ENCODE measurements at regions not wholly inside any gene's neighbourhood (a gene's known extent, or its start where the extent isn't known, plus 50 kb on each side); places are given as distances from the start of the nearest gene placed in this dataset.

GRCh38 chr5:169417676-169418075, 116.7 kb upstream of the SLIT3 start:
- ATAC-seq: no peak
- TF ChIP-seq, protein P1, sequence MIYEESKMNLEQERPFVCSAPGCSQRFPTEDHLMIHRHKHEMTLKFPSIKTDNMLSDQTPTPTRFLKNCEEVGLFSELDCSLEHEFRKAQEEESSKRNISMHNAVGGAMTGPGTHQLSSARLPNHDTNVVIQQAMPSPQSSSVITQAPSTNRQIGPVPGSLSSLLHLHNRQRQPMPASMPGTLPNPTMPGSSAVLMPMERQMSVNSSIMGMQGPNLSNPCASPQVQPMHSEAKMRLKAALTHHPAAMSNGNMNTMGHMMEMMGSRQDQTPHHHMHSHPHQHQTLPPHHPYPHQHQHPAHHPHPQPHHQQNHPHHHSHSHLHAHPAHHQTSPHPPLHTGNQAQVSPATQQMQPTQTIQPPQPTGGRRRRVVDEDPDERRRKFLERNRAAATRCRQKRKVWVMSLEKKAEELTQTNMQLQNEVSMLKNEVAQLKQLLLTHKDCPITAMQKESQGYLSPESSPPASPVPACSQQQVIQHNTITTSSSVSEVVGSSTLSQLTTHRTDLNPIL (CRISPR knock-in tag; IDR thresholded peaks at IDR 0.05; ENCODE audit: low read depth): no peak
- no peak for TF ChIP-seq PATZ1 (CRISPR knock-in tag; IDR thresholded peaks at IDR 0.05; ENCODE audit: borderline replicate concordance)
- TF ChIP-seq ESRRG (CRISPR knock-in tag; IDR thresholded peaks at IDR 0.05): no peak
- no peak for TF ChIP-seq ZNF565 (CRISPR knock-in tag; conservative IDR thresholded peaks at IDR 0.05; ENCODE audit: low read depth)
- TF ChIP-seq ZFP30 (CRISPR knock-in tag; IDR thresholded peaks at IDR 0.05): no peak
- TF ChIP-seq ARNTL (CRISPR knock-in tag; IDR thresholded peaks at IDR 0.05; ENCODE audit: borderline replicate concordance, low read depth): no peak
- TF ChIP-seq POU6F1 (CRISPR knock-in tag; IDR thresholded peaks at IDR 0.05; ENCODE audit: borderline replicate concordance, low read depth): no peak
- no peak for TF ChIP-seq ZFP3 (CRISPR knock-in tag; IDR thresholded peaks at IDR 0.05)
- TF ChIP-seq ZC3H10 (CRISPR knock-in tag; IDR thresholded peaks at IDR 0.05): no peak
- TF ChIP-seq, protein P2, sequence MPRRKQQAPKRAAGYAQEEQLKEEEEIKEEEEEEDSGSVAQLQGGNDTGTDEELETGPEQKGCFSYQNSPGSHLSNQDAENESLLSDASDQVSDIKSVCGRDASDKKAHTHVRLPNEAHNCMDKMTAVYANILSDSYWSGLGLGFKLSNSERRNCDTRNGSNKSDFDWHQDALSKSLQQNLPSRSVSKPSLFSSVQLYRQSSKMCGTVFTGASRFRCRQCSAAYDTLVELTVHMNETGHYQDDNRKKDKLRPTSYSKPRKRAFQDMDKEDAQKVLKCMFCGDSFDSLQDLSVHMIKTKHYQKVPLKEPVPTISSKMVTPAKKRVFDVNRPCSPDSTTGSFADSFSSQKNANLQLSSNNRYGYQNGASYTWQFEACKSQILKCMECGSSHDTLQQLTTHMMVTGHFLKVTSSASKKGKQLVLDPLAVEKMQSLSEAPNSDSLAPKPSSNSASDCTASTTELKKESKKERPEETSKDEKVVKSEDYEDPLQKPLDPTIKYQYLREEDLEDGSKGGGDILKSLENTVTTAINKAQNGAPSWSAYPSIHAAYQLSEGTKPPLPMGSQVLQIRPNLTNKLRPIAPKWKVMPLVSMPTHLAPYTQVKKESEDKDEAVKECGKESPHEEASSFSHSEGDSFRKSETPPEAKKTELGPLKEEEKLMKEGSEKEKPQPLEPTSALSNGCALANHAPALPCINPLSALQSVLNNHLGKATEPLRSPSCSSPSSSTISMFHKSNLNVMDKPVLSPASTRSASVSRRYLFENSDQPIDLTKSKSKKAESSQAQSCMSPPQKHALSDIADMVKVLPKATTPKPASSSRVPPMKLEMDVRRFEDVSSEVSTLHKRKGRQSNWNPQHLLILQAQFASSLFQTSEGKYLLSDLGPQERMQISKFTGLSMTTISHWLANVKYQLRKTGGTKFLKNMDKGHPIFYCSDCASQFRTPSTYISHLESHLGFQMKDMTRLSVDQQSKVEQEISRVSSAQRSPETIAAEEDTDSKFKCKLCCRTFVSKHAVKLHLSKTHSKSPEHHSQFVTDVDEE (CRISPR knock-in tag; IDR thresholded peaks at IDR 0.05): no peak
- TF ChIP-seq TOX (CRISPR knock-in tag; IDR thresholded peaks at IDR 0.05; ENCODE audit: borderline replicate concordance): no peak
- TF ChIP-seq RARB (CRISPR knock-in tag; IDR thresholded peaks at IDR 0.05): no peak
- no peak for TF ChIP-seq ZNF8 (CRISPR knock-in tag; IDR thresholded peaks at IDR 0.05)

GRCh38 chr5:169416583-169417196, 115.8 kb upstream of the SLIT3 start:
- no peak for ATAC-seq
- no peak for TF ChIP-seq ZFP30 (CRISPR knock-in tag; IDR thresholded peaks at IDR 0.05)
- TF ChIP-seq ESRRG (CRISPR knock-in tag; IDR thresholded peaks at IDR 0.05): no peak
- TF ChIP-seq CSDC2 (CRISPR knock-in tag; IDR thresholded peaks at IDR 0.05): no peak
- no peak for TF ChIP-seq ZNF565 (CRISPR knock-in tag; conservative IDR thresholded peaks at IDR 0.05; ENCODE audit: low read depth)
- TF ChIP-seq ISL1 (CRISPR knock-in tag; IDR thresholded peaks at IDR 0.05): no peak
- TF ChIP-seq TCF4 (CRISPR knock-in tag; IDR thresholded peaks at IDR 0.05; ENCODE audit: borderline replicate concordance): no peak
- TF ChIP-seq ARNTL (CRISPR knock-in tag; IDR thresholded peaks at IDR 0.05; ENCODE audit: borderline replicate concordance, low read depth): no peak
- TF ChIP-seq, protein P3, sequence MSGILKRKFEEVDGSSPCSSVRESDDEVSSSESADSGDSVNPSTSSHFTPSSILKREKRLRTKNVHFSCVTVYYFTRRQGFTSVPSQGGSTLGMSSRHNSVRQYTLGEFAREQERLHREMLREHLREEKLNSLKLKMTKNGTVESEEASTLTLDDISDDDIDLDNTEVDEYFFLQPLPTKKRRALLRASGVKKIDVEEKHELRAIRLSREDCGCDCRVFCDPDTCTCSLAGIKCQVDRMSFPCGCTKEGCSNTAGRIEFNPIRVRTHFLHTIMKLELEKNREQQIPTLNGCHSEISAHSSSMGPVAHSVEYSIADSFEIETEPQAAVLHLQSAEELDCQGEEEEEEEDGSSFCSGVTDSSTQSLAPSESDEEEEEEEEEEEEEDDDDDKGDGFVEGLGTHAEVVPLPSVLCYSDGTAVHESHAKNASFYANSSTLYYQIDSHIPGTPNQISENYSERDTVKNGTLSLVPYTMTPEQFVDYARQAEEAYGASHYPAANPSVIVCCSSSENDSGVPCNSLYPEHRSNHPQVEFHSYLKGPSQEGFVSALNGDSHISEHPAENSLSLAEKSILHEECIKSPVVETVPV (CRISPR knock-in tag; IDR thresholded peaks at IDR 0.05): no peak
- TF ChIP-seq, protein P2 (CRISPR knock-in tag; IDR thresholded peaks at IDR 0.05): no peak
- TF ChIP-seq, protein P1 (CRISPR knock-in tag; IDR thresholded peaks at IDR 0.05; ENCODE audit: low read depth): no peak
- no peak for TF ChIP-seq ZC3H10 (CRISPR knock-in tag; IDR thresholded peaks at IDR 0.05)
- TF ChIP-seq BACH2 (CRISPR knock-in tag; IDR thresholded peaks at IDR 0.05; ENCODE audit: borderline replicate concordance): no peak
- TF ChIP-seq POU6F1 (CRISPR knock-in tag; IDR thresholded peaks at IDR 0.05; ENCODE audit: borderline replicate concordance, low read depth): no peak
- TF ChIP-seq ZNF70 (CRISPR knock-in tag; IDR thresholded peaks at IDR 0.05): no peak
- no peak for TF ChIP-seq SNAI2 (CRISPR knock-in tag; IDR thresholded peaks at IDR 0.05)
- no peak for TF ChIP-seq ZFP3 (CRISPR knock-in tag; IDR thresholded peaks at IDR 0.05)
- no peak for TF ChIP-seq GLIS3 (CRISPR knock-in tag; IDR thresholded peaks at IDR 0.05)
- no peak for TF ChIP-seq TOX (CRISPR knock-in tag; IDR thresholded peaks at IDR 0.05; ENCODE audit: borderline replicate concordance)
